Peyer's patch (tissue), 4 donors: ENCODE measurements at regions not wholly inside any gene's neighbourhood (a gene's known extent, or its start where the extent isn't known, plus 50 kb on each side); places are given as distances from the start of the nearest gene placed in this dataset.

Experiments used
- CTCF ChIP-seq, 6 experiments: fragments of 450-650 bp in 4 of 6; fragments of 200-600 bp in 2 of 6; sonication (generic) in 1 of 6; IDR thresholded peaks; one replicate each; pipeline ENCODE4 v1.5.1; 2017 to 2019; ENCODE audit warnings: antibody characterized with exemption in 6 of 6, mild to moderate bottlenecking in 3 of 6, moderate library complexity in 1 of 6
- POLR2A ChIP-seq, 2 donors: fragments of 450-650 bp; IDR thresholded peaks; one replicate each; pipeline ENCODE4 v1.5.1; 2017; ENCODE audit warnings: antibody characterized with exemption in 2 of 2, mild to moderate bottlenecking in 2 of 2, moderate library complexity in 2 of 2

- TF ChIP-seq CTCF (IDR thresholded peaks at IDR 0.05) (no peak), POLR2A (IDR thresholded peaks at IDR 0.05) (no peak)
Measured at GRCh38 chr13:89343165-89343564, 1672.0 kb downstream of the SLITRK5 start.
